Gastrocnemius medialis (tissue), 4 donors: ENCODE measurements at regions not wholly inside any gene's neighbourhood (a gene's known extent, or its start where the extent isn't known, plus 50 kb on each side); places are given as distances from the start of the nearest gene placed in this dataset.

Experiments used
- CTCF ChIP-seq, 5 experiments: fragments of 450-650 bp in 3 of 5; fragments of 200-600 bp in 2 of 5; sonication (generic) in 2 of 5; IDR thresholded peaks in 4 of 5; conservative IDR thresholded peaks in 1 of 5; 1 replicate in 4 of 5; 2 replicates in 1 of 5; pipeline ENCODE4 v1.5.1; 2016 to 2019; ENCODE audit warnings: antibody characterized with exemption in 5 of 5, mild to moderate bottlenecking in 3 of 5, moderate library complexity in 3 of 5
- POLR2A ChIP-seq, 2 donors: fragments of 450-650 bp; IDR thresholded peaks; one replicate each; pipeline ENCODE4 v1.6.1; 2017; ENCODE audit warnings: antibody characterized with exemption in 2 of 2, mild to moderate bottlenecking in 2 of 2, moderate library complexity in 2 of 2

GRCh38 chr12:28602786-28603185 is 412.5 kb downstream of the CCDC91 start:
- TF ChIP-seq CTCF (IDR thresholded peaks at IDR 0.05 in 4 of 5, conservative IDR thresholded peaks at IDR 0.05 in 1 of 5) (no peak), POLR2A (IDR thresholded peaks at IDR 0.05) (no peak)
